VCaP (cell line): ENCODE measurements at regions not wholly inside any gene's neighbourhood (a gene's known extent, or its start where the extent isn't known, plus 50 kb on each side); places are given as distances from the start of the nearest gene placed in this dataset.

Source experiments
- H3K27ac ChIP-seq: fragments of 450-650 bp; 2 replicates; pipeline ENCODE4 v1.5.1; 2017
- CTCF ChIP-seq: fragments of 450-650 bp; conservative IDR thresholded peaks from 2 replicates; pipeline ENCODE4 v1.5.1; 2017; ENCODE audit warnings: mild to moderate bottlenecking, moderate library complexity

GRCh38 chr13:56189439-56189838 lies 951.3 kb upstream of the PRR20A start:
- TF ChIP-seq CTCF: no peak
- H3K27ac ChIP-seq: no peak overlapping the region

- no peak for TF ChIP-seq CTCF
- H3K27ac ChIP-seq: no peak overlapping the region
Measured at GRCh38 chr13:56189978-56190377, 950.7 kb upstream of the PRR20A start.

GRCh38 chr13:56198350-56198749 lies 942.4 kb upstream of the PRR20A start:
- H3K27ac ChIP-seq: no peak overlapping the region
- TF ChIP-seq CTCF: no peak

- TF ChIP-seq CTCF: no peak
- H3K27ac ChIP-seq: no peak overlapping the region
Measured at GRCh38 chr13:56201834-56202233, 938.9 kb upstream of the PRR20A start.

GRCh38 chr13:56216221-56216620 lies 924.5 kb upstream of the PRR20A start:
- no peak for TF ChIP-seq CTCF

GRCh38 chr13:56247692-56248091 lies 893.0 kb upstream of the PRR20A start:
- H3K27ac ChIP-seq: no peak overlapping the region
- no peak for TF ChIP-seq CTCF

More at GRCh38 chr13:56216221-56216620, 924.5 kb upstream of the PRR20A start:
- no peak overlapping the region for H3K27ac ChIP-seq

- no peak overlapping the region for H3K27ac ChIP-seq
- TF ChIP-seq CTCF: no peak
Measured at GRCh38 chr13:56271686-56272085, 869.0 kb upstream of the PRR20A start.

GRCh38 chr13:56283262-56283828 lies 857.4 kb upstream of the PRR20A start:
- H3K27ac ChIP-seq: no peak overlapping the region
- TF ChIP-seq CTCF: no peak
